CD14-positive monocyte (primary cell): ENCODE measurements at regions not wholly inside any gene's neighbourhood (a gene's known extent, or its start where the extent isn't known, plus 50 kb on each side); places are given as distances from the start of the nearest gene placed in this dataset.

Experiments
- DNase-seq, 3 donors: peaks; one replicate each; pipeline ENCODE4 v3.0.0-alpha.2; 2011 to 2022
- H2AFZ ChIP-seq: 2 replicates; pipeline ENCODE4 v1.6.0; 2012; ENCODE audit warnings: mild to moderate bottlenecking, low read depth, low read length, inconsistent platforms; ENCODE audit not compliant: insufficient read depth, poor library complexity, severe bottlenecking
- H3K27ac ChIP-seq, 2 donors: 1 replicate in 1 of 2; 2 replicates in 1 of 2; pipeline ENCODE4 v1.5.1; 2012 to 2013; ENCODE audit warnings: low read length in 2 of 2, control low read depth in 1 of 2, inconsistent platforms in 1 of 2, low read depth in 1 of 2, mild to moderate bottlenecking in 1 of 2
- H3K27me3 ChIP-seq, 2 donors: one replicate each; pipeline versions ENCODE4 v1.6.0 to v1.6.1; 2011 to 2013; ENCODE audit warnings: low read length in 2 of 2; ENCODE audit not compliant: control insufficient read depth in 2 of 2, insufficient read depth in 2 of 2
- H3K36me3 ChIP-seq, 2 donors: replicated peaks in 1 of 2; 1 replicate in 1 of 2; 2 replicates in 1 of 2; pipeline versions ENCODE4 v1.5.1 to v1.6.1; 2012 to 2013; ENCODE audit warnings: low read length in 2 of 2, control low read depth in 1 of 2, inconsistent platforms in 1 of 2, mild to moderate bottlenecking in 1 of 2; ENCODE audit not compliant: insufficient read depth in 2 of 2, control insufficient read depth in 1 of 2
- H3K4me1 ChIP-seq, 2 donors: 1 replicate in 1 of 2; 2 replicates in 1 of 2; pipeline versions ENCODE4 v1.5.1 to v1.6.1; 2012 to 2013; ENCODE audit warnings: low read length in 2 of 2, control low read depth in 1 of 2, inconsistent platforms in 1 of 2, mild to moderate bottlenecking in 1 of 2, moderate library complexity in 1 of 2; ENCODE audit not compliant: insufficient read depth in 2 of 2, control insufficient read depth in 1 of 2
- H3K4me2 ChIP-seq: replicated peaks from 2 replicates; pipeline ENCODE3; 2012; ENCODE audit warnings: low read length, moderate library complexity, mild to moderate bottlenecking; ENCODE audit not compliant: poor library complexity, severe bottlenecking; ENCODE audit errors: extremely low read depth
- H3K4me3 ChIP-seq, 3 experiments: fragments of 200-600 bp in 1 of 3; sonication (generic) in 1 of 3; replicated peaks in 1 of 3; 1 replicate in 2 of 3; 2 replicates in 1 of 3; pipeline ENCODE4 v1.5.1; 2011 to 2013; ENCODE audit warnings: low read length in 3 of 3, mild to moderate bottlenecking in 3 of 3, control low read depth in 2 of 3, low read depth in 2 of 3, inconsistent platforms in 1 of 3, moderate library complexity in 1 of 3
- H3K79me2 ChIP-seq: 2 replicates; pipeline ENCODE4 v1.6.0; 2012; ENCODE audit warnings: mild to moderate bottlenecking, control low read depth, inconsistent platforms, low read length, moderate library complexity; ENCODE audit not compliant: insufficient read depth
- H3K9ac ChIP-seq: 2 replicates; pipeline ENCODE4 v1.6.0; 2017; ENCODE audit warnings: low read length, mild to moderate bottlenecking; ENCODE audit not compliant: insufficient read depth, poor library complexity, severe bottlenecking
- H3K9me3 ChIP-seq, 2 donors: replicated peaks in 1 of 2; 1 replicate in 1 of 2; 2 replicates in 1 of 2; pipeline versions ENCODE4 v1.5.1 to v1.6.1; 2012 to 2013; ENCODE audit warnings: low read length in 2 of 2, control low read depth in 1 of 2; ENCODE audit not compliant: control insufficient read depth in 1 of 2, insufficient read depth in 1 of 2
- H4K20me1 ChIP-seq: 2 replicates; pipeline ENCODE4 v1.6.0; 2012; ENCODE audit warnings: mild to moderate bottlenecking, low read length, control low read depth, moderate library complexity; ENCODE audit not compliant: insufficient read depth
- H3K27ac Mint-ChIP-seq, 7 donors: one replicate each; pipeline ENCODE4 v1.8.0; 2020; ENCODE audit warnings: mild to moderate bottlenecking in 7 of 7, mixed read lengths in 7 of 7, moderate library complexity in 6 of 7, inconsistent platforms in 2 of 7
- H3K27me3 Mint-ChIP-seq, 3 donors: one replicate each; pipeline ENCODE4 v1.8.0; 2021 to 2022; ENCODE audit warnings: low read depth in 3 of 3, mild to moderate bottlenecking in 3 of 3, mixed read lengths in 3 of 3, moderate library complexity in 3 of 3, inconsistent platforms in 1 of 3
- H3K36me3 Mint-ChIP-seq, 2 donors: one replicate each; pipeline ENCODE4 v1.8.0; 2020; ENCODE audit warnings: mixed read lengths in 2 of 2, inconsistent platforms in 1 of 2, mild to moderate bottlenecking in 1 of 2
- H3K4me1 Mint-ChIP-seq: one replicate; pipeline ENCODE4 v1.8.0; 2020; ENCODE audit warnings: mild to moderate bottlenecking, mixed read lengths
- H3K4me3 Mint-ChIP-seq, 2 donors: one replicate each; pipeline ENCODE4 v1.8.0; 2020; ENCODE audit warnings: mild to moderate bottlenecking in 2 of 2, mixed read lengths in 2 of 2, moderate library complexity in 1 of 2
- H3K9me3 Mint-ChIP-seq, 7 donors: one replicate each; pipeline ENCODE4 v1.8.0; 2020 to 2022; ENCODE audit warnings: mixed read lengths in 7 of 7, mild to moderate bottlenecking in 6 of 7, moderate library complexity in 6 of 7, inconsistent platforms in 2 of 7
- WGBS: methylation state at CpG from one replicate; pipeline ENCODE4 v1.1.5; 2013; ENCODE audit warnings: missing lambda C conversion rate; ENCODE audit not compliant: insufficient coverage; 5-methylcytosine and 5-hydroxymethylcytosine counted together
- intact Hi-C, 2 donors: fragments of 100-400 bp; cut with micrococcal nuclease; formaldehyde crosslinking; loops; one replicate each; pipeline versions ENCODE4 v1.15.0 to v1.15.1; 2023
- TF ChIP-seq, protein P1 (sequence below): fragments of 200-600 bp; IDR thresholded peaks from one replicate; pipeline ENCODE4 v1.8.0; 2022; ENCODE audit warnings: antibody characterized with exemption, mild to moderate bottlenecking

DNA sequence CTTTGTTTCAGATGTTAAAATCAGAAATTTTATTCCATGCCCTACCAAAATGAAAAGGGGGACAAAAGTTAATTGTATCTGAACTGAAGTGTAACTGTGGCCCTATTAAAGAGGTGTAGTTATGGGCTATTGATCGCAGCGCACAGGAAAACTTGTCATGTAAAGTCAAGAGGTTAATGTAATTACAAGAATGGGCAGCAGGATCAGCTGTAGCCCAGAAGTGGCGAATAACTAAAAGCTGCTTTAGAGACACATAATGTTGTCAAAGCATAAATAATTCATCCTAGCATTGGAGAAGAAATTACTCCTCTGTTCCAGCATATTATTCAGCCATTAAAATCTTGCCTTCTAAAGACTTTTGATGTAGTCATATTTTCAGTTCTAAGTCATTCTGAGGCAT, 211.8 kb downstream of the EPHA4 start:
- H3K27me3 ChIP-seq: no peaks in the 10 kb centered on the region
- H3K4me2 ChIP-seq: no peak overlapping the region
- H3K4me1 ChIP-seq: no peaks in the 10 kb centered on the region
- no peaks in the 10 kb centered on the region for H3K79me2 ChIP-seq
- Mint-ChIP-seq H3K27ac (no peak overlapping the region), H3K4me1 (no peaks in the 10 kb centered on the region), H3K36me3 (no peaks in the 10 kb centered on the region), H3K4me3 (no peak overlapping the region), H3K9me3 (peaks cover 0 to 9% (median 4%) of the 10 kb centered on the region in 7 donors), H3K27me3 (no peaks in the 10 kb centered on the region)
- DNase-seq: no peak
- intact Hi-C loops: no loop called here
- no peaks in the 10 kb centered on the region for H3K9me3 ChIP-seq
- no peaks in the 10 kb centered on the region for H3K36me3 ChIP-seq
- TF ChIP-seq, protein P1, sequence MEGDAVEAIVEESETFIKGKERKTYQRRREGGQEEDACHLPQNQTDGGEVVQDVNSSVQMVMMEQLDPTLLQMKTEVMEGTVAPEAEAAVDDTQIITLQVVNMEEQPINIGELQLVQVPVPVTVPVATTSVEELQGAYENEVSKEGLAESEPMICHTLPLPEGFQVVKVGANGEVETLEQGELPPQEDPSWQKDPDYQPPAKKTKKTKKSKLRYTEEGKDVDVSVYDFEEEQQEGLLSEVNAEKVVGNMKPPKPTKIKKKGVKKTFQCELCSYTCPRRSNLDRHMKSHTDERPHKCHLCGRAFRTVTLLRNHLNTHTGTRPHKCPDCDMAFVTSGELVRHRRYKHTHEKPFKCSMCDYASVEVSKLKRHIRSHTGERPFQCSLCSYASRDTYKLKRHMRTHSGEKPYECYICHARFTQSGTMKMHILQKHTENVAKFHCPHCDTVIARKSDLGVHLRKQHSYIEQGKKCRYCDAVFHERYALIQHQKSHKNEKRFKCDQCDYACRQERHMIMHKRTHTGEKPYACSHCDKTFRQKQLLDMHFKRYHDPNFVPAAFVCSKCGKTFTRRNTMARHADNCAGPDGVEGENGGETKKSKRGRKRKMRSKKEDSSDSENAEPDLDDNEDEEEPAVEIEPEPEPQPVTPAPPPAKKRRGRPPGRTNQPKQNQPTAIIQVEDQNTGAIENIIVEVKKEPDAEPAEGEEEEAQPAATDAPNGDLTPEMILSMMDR: no peak
- H2AFZ ChIP-seq: no peak overlapping the region
- H3K4me3 ChIP-seq: no peak overlapping the region
- H3K9ac ChIP-seq: no peak overlapping the region
- no peaks in the 10 kb centered on the region for H4K20me1 ChIP-seq
- H3K27ac ChIP-seq: no peak overlapping the region
- no CpG with 5 or more reads among the region's 3 CpGs for WGBS

DNA sequence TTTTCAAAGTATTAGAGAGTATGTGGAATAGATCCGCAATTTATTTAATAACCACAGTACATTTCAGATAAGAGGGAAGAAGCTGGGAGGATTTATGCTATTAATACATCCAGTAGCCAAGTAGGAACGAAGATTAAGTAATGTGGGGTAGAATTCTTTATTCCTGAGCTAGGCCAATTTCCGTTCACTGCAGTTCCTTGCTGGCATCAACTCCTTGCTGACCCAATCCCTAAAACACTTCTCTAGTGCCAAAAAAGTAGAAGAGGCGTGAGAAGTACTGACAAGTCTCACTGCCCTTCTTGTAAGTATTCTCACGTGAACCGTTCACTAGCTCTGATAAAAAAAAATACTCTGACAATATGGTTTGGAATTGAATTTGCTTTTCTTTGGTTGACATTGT, 211.4 kb downstream of the EPHA4 start:
- intact Hi-C loops: no loop called here
- DNase-seq: no peak

More for the DNA sequence above, 211.4 kb downstream of the EPHA4 start:
- Histone ChIP-seq H3K4me3 (no peak overlapping the region), H4K20me1 (no peaks in the 10 kb centered on the region), H3K27ac (no peak overlapping the region), H3K4me1 (no peaks in the 10 kb centered on the region), H3K9me3 (no peaks in the 10 kb centered on the region), H2AFZ (no peak overlapping the region), H3K9ac (no peak overlapping the region), H3K36me3 (no peaks in the 10 kb centered on the region), H3K4me2 (no peak overlapping the region), H3K27me3 (no peaks in the 10 kb centered on the region), H3K79me2 (no peaks in the 10 kb centered on the region)
- Mint-ChIP-seq H3K27ac (no peak overlapping the region), H3K4me1 (no peaks in the 10 kb centered on the region), H3K27me3 (no peaks in the 10 kb centered on the region), H3K9me3 (peaks cover 0 to 7% (median 4%) of the 10 kb centered on the region in 7 donors), H3K4me3 (no peak overlapping the region), H3K36me3 (no peaks in the 10 kb centered on the region)
- TF ChIP-seq, protein P1: no peak
- 100% methylated on average over 1 of the region's 6 CpGs for WGBS
